H1 (cell line): ENCODE measurements at regions not wholly inside any gene's neighbourhood (a gene's known extent, or its start where the extent isn't known, plus 50 kb on each side); places are given as distances from the start of the nearest gene placed in this dataset.

Experiments used
- CTCF ChIA-PET: fragments of 300-600 bp; sonication (Branson Sonifier 250); formaldehyde crosslinking; loops from one replicate; lab custom pipeline; 2021; ENCODE audit not compliant: partially characterized antibody; lab: Charles Lee
- POLR2A ChIA-PET: fragments of 300-600 bp; sonication (Branson Sonifier 250); formaldehyde crosslinking; loops from one replicate; lab custom pipeline; 2021; ENCODE audit warnings: inconsistent platforms; ENCODE audit not compliant: partially characterized antibody; lab: Charles Lee
- DNase-seq, 2 experiments: peaks; one replicate each; pipeline versions ENCODE4 v3.0.0 to v3.0.0-alpha.2; 2010 to 2022; ENCODE audit warnings: low spot score in 2 of 2, low read depth in 1 of 2, mixed read lengths in 1 of 2
- FAIRE-seq: peaks from 2 replicates; lab custom pipeline; 2011; peaks lifted over from hg19 to GRCh38; lab: Jason Lieb, UNC
- H2AFZ ChIP-seq: 2 replicates; pipeline ENCODE4 v1.8.1; 2012; ENCODE audit warnings: low read length, inconsistent platforms
- H2AK5ac ChIP-seq: 2 replicates; pipeline ENCODE4 v1.6.1; 2013; ENCODE audit warnings: low read depth, low read length
- H2BK120ac ChIP-seq: replicated peaks from 2 replicates; pipeline ENCODE3; 2013; ENCODE audit warnings: low read depth, low read length, inconsistent platforms
- H2BK12ac ChIP-seq: 2 replicates; pipeline ENCODE4 v1.6.1; 2013; ENCODE audit warnings: low read depth, low read length
- H2BK15ac ChIP-seq: 2 replicates; pipeline ENCODE4 v1.6.1; 2013; ENCODE audit warnings: low read length
- H2BK20ac ChIP-seq: 2 replicates; pipeline ENCODE4 v1.6.1; 2013; ENCODE audit warnings: low read length
- H2BK5ac ChIP-seq: 2 replicates; pipeline ENCODE4 v1.6.1; 2013; ENCODE audit warnings: low read depth, low read length
- H3K14ac ChIP-seq: 2 replicates; pipeline ENCODE4 v1.6.1; 2013; ENCODE audit warnings: inconsistent platforms; ENCODE audit not compliant: insufficient read length
- H3K18ac ChIP-seq: 2 replicates; pipeline ENCODE4 v1.6.1; 2013; ENCODE audit warnings: low read length; ENCODE audit errors: extremely low read depth
- H3K23ac ChIP-seq: 2 replicates; pipeline ENCODE4 v1.6.1; 2013; ENCODE audit warnings: inconsistent platforms; ENCODE audit not compliant: insufficient read length
- H3K23me2 ChIP-seq: 2 replicates; pipeline ENCODE4 v1.6.1; 2013; ENCODE audit warnings: low read depth, low read length
- H3K27ac ChIP-seq: 2 replicates; pipeline ENCODE4 v1.6.1; 2011; ENCODE audit warnings: low read depth, low read length, inconsistent platforms
- H3K27me3 ChIP-seq, 4 experiments: replicated peaks in 1 of 4; 1 replicate in 1 of 4; 2 replicates in 3 of 4; pipeline versions ENCODE4 v1.6.1 to v1.8.1; 2011 to 2013; ENCODE audit warnings: low read length in 3 of 4, mild to moderate bottlenecking in 3 of 4, inconsistent platforms in 2 of 4, mixed read lengths in 2 of 4, moderate library complexity in 1 of 4; ENCODE audit not compliant: control insufficient read depth in 3 of 4, insufficient read depth in 3 of 4; ENCODE audit errors: extremely low read depth in 1 of 4
- H3K36me3 ChIP-seq, 4 experiments: 2 replicates each; pipeline versions ENCODE4 v1.6.1 to v1.8.1; 2011 to 2013; ENCODE audit warnings: mild to moderate bottlenecking in 4 of 4, low read length in 3 of 4, moderate library complexity in 2 of 4, control low read depth in 1 of 4, inconsistent platforms in 1 of 4; ENCODE audit not compliant: insufficient read depth in 4 of 4, control insufficient read depth in 2 of 4
- H3K4ac ChIP-seq: replicated peaks from 2 replicates; pipeline ENCODE3; 2013; ENCODE audit warnings: low read length, low read depth, mixed read lengths, inconsistent platforms; ENCODE audit not compliant: insufficient read length
- H3K4me1 ChIP-seq, 4 experiments: replicated peaks in 1 of 4; 1 replicate in 1 of 4; 2 replicates in 3 of 4; pipeline versions ENCODE4 v1.6.1 to v1.8.1; 2011 to 2013; ENCODE audit warnings: low read length in 3 of 4, inconsistent platforms in 2 of 4, mixed read lengths in 1 of 4; ENCODE audit not compliant: insufficient read depth in 4 of 4, control insufficient read depth in 3 of 4
- H3K4me2 ChIP-seq, 2 experiments: 2 replicates each; pipeline versions ENCODE4 v1.6.1 to v1.8.1; 2011 to 2013; ENCODE audit warnings: low read depth in 2 of 2, low read length in 2 of 2, control low read depth in 1 of 2, inconsistent platforms in 1 of 2, mild to moderate bottlenecking in 1 of 2; ENCODE audit not compliant: insufficient read depth in 1 of 2
- H3K4me3 ChIP-seq, 4 experiments: fragments of 200-600, 300-600 bp in 1 of 4; sonication (generic), shearing (Covaris generic), sonication (Bioruptor Twin) in 1 of 4; 2 replicates each; pipeline versions ENCODE4 v1.5.1 to v1.8.1; 2011 to 2016; ENCODE audit warnings: low read length in 4 of 4, low read depth in 3 of 4, control low read depth in 2 of 4, inconsistent platforms in 2 of 4, mild to moderate bottlenecking in 2 of 4, mixed read lengths in 1 of 4, moderate library complexity in 1 of 4; ENCODE audit not compliant: insufficient read depth in 2 of 4; ENCODE audit errors: extremely low read depth in 1 of 4
- H3K56ac ChIP-seq: replicated peaks from 2 replicates; pipeline ENCODE3; 2013; ENCODE audit warnings: low read depth, mild to moderate bottlenecking, mixed read lengths, low read length, inconsistent platforms; ENCODE audit not compliant: insufficient read length
- H3K79me1 ChIP-seq: 2 replicates; pipeline ENCODE4 v1.6.1; 2013; ENCODE audit warnings: low read depth, low read length, control low read depth
- H3K79me2 ChIP-seq, 2 experiments: 2 replicates each; pipeline versions ENCODE4 v1.6.1 to v1.8.1; 2012 to 2013; ENCODE audit warnings: low read length in 2 of 2, mild to moderate bottlenecking in 2 of 2, inconsistent platforms in 1 of 2; ENCODE audit not compliant: insufficient read depth in 2 of 2, control insufficient read depth in 1 of 2
- H3K9ac ChIP-seq, 4 experiments: replicated peaks in 1 of 4; 1 replicate in 1 of 4; 2 replicates in 3 of 4; pipeline versions ENCODE4 v1.6.1 to v1.8.1; 2011 to 2013; ENCODE audit warnings: low read depth in 3 of 4, low read length in 3 of 4, control low read depth in 2 of 4, mild to moderate bottlenecking in 2 of 4, moderate library complexity in 2 of 4, inconsistent platforms in 1 of 4; ENCODE audit errors: extremely low read depth in 1 of 4
- H3K9me3 ChIP-seq, 2 experiments: 2 replicates each; pipeline versions ENCODE4 v1.6.1 to v1.8.1; 2012 to 2013; ENCODE audit warnings: mild to moderate bottlenecking in 2 of 2, moderate library complexity in 2 of 2, control low read depth in 1 of 2, inconsistent platforms in 1 of 2, low read depth in 1 of 2, low read length in 1 of 2, mixed read lengths in 1 of 2; ENCODE audit not compliant: insufficient read depth in 2 of 2
- H4K20me1 ChIP-seq, 2 experiments: replicated peaks in 1 of 2; 2 replicates each; pipeline versions ENCODE3 to v1.8.1; 2011 to 2013; ENCODE audit warnings: inconsistent platforms in 2 of 2, low read length in 2 of 2, mild to moderate bottlenecking in 1 of 2; ENCODE audit not compliant: insufficient read depth in 2 of 2, control insufficient read depth in 1 of 2
- H4K5ac ChIP-seq: 2 replicates; pipeline ENCODE4 v1.6.1; 2013; ENCODE audit warnings: low read length, low read depth, mixed read lengths, inconsistent platforms; ENCODE audit not compliant: insufficient read length
- H4K8ac ChIP-seq: 2 replicates; pipeline ENCODE4 v1.8.0; 2013; ENCODE audit warnings: mild to moderate bottlenecking, moderate library complexity, low read length, inconsistent platforms; ENCODE audit not compliant: insufficient read depth; ENCODE audit errors: extremely low read depth
- H4K91ac ChIP-seq: replicated peaks from 2 replicates; pipeline ENCODE3; 2013; ENCODE audit warnings: low read length, mixed read lengths, inconsistent platforms; ENCODE audit not compliant: insufficient read length
- BACH1 ChIP-seq: IDR thresholded peaks from 2 replicates; pipeline ENCODE4 v1.6.1; 2012; ENCODE audit warnings: low read length, improper control_type of control experiment
- BCL11A ChIP-seq, 2 experiments: IDR thresholded peaks; one replicate each; pipeline ENCODE4 v1.6.1; 2011; ENCODE audit warnings: low read depth in 2 of 2, low read length in 2 of 2, mild to moderate bottlenecking in 2 of 2
- HDAC2 ChIP-seq, 2 experiments: fragments of 300-600 bp in 1 of 2; sonication (generic) in 1 of 2; IDR thresholded peaks; 2 replicates each; pipeline ENCODE4 v1.6.1; 2011 to 2012; ENCODE audit warnings: low read depth in 2 of 2, low read length in 2 of 2, mild to moderate bottlenecking in 2 of 2, moderate library complexity in 2 of 2, borderline replicate concordance in 1 of 2, inconsistent platforms in 1 of 2
- KDM4A ChIP-seq: IDR thresholded peaks from one replicate; pipeline ENCODE4 v1.7.1; 2012; ENCODE audit warnings: low read depth, mild to moderate bottlenecking, moderate library complexity, low read length, inconsistent platforms; ENCODE audit not compliant: severe bottlenecking
- KDM5A ChIP-seq: fragments of 200-600 bp; IDR thresholded peaks from 2 replicates; pipeline ENCODE4 v1.7.1; 2012; ENCODE audit warnings: mild to moderate bottlenecking, low read length, inconsistent platforms, mixed read lengths
- SP2 ChIP-seq: IDR thresholded peaks from 2 replicates; pipeline ENCODE4 v1.6.1; 2012; ENCODE audit warnings: mild to moderate bottlenecking, low read length, inconsistent platforms
- SRF ChIP-seq: IDR thresholded peaks from 2 replicates; pipeline ENCODE4 v1.6.1; 2011; ENCODE audit warnings: mild to moderate bottlenecking, low read depth, low read length, moderate library complexity
- TCF12 ChIP-seq: IDR thresholded peaks from 2 replicates; pipeline ENCODE4 v1.6.1; 2011; ENCODE audit warnings: low read depth, mild to moderate bottlenecking, low read length
- WGBS, 2 experiments: shearing (Covaris generic) in 1 of 2; methylation state at CpG; one replicate each; pipeline versions ENCODE4 v1.1.6 to v1.1.7; 2013 to 2015; ENCODE audit warnings: low lambda C conversion rate in 2 of 2, mixed read lengths in 2 of 2, inconsistent platforms in 1 of 2, low coverage in 1 of 2, missing lambda C conversion rate in 1 of 2; ENCODE audit not compliant: insufficient replicate concordance in 2 of 2, insufficient coverage in 1 of 2, insufficient read length in 1 of 2; ENCODE audit errors: extremely low coverage in 1 of 2, missing lambda C conversion rate in 1 of 2; 5-methylcytosine and 5-hydroxymethylcytosine counted together
- TF ChIP-seq, protein P1 (sequence below): IDR thresholded peaks from 2 replicates; pipeline ENCODE4 v1.6.1; 2012; ENCODE audit warnings: inconsistent platforms

DNA sequence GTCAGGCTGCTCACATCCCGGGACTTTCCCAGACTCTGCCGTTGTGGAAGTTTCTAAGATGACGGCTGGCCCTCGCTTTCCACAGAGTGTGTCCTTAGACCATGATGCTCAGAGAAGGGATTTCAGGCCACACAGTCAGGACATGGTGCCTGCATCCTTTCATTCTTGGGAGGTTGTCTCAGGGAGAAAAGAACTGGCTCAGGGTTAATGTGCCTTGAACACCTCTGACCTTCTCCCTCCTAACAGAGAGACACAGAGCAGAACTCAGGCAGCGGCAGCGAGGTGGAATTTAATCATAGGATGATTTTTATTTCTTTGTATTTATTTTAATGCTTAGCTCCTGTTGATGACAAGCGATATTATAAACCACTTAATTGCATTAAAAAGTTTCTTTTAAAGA lies 96.9 kb upstream of the ATP2B2 start:
- no peak overlapping the region for H2BK5ac ChIP-seq
- H4K91ac ChIP-seq = no peak overlapping the region
- no peak overlapping the region for H3K27ac ChIP-seq
- no peak overlapping the region for H3K14ac ChIP-seq
- no peak for DNase-seq
- H3K9me3 ChIP-seq = no peaks in the 10 kb centered on the region
- CTCF ChIA-PET = interaction anchor here (1.1 to 2.0 kb wide), 3 partner anchors 10 to 136 kb away, joined by 3 to 5 read pairs (median 4); no protein-coding TSS in a partner anchor
- no peaks in the 10 kb centered on the region for H3K36me3 ChIP-seq
- H3K9ac ChIP-seq = no peak overlapping the region
- no peak overlapping the region for H3K4ac ChIP-seq
- H3K4me1 ChIP-seq = peaks cover 0 to 6% (median 1%) of the 10 kb centered on the region in 4 experiments; a peak in 2 of 7 replicates
- H3K56ac ChIP-seq = no peak overlapping the region
- H2BK20ac ChIP-seq = no peak overlapping the region
- no peak overlapping the region for H3K4me3 ChIP-seq
- H2BK120ac ChIP-seq = no peak overlapping the region
- no peak overlapping the region for H2AFZ ChIP-seq
- no peaks in the 10 kb centered on the region for H3K79me1 ChIP-seq
- H4K5ac ChIP-seq = no peak overlapping the region
- H3K23ac ChIP-seq = no peak overlapping the region
- no peak overlapping the region for H3K4me2 ChIP-seq
- 89% methylated on average over 7 of the region's 7 CpGs; no CpG with 5 or more reads in 1 of the 2 experiments for WGBS, 2 experiments
- no peaks in the 10 kb centered on the region; a peak in 1 of 7 replicates for H3K27me3 ChIP-seq
- H2BK12ac ChIP-seq = no peak overlapping the region
- H4K8ac ChIP-seq = no peak overlapping the region
- no peak overlapping the region for H3K18ac ChIP-seq
- H3K23me2 ChIP-seq = no peaks in the 10 kb centered on the region
- no peaks in the 10 kb centered on the region for H3K79me2 ChIP-seq
- no peak for FAIRE-seq
- POLR2A ChIA-PET = no interaction called here
- no peak overlapping the region for H2AK5ac ChIP-seq
- no peaks in the 10 kb centered on the region for H4K20me1 ChIP-seq
- no peak overlapping the region for H2BK15ac ChIP-seq
- TF ChIP-seq HDAC2 (IDR thresholded peaks at IDR 0.05; ENCODE audit: borderline replicate concordance in 1 of 2, low read depth in 2 of 2, low read length in 2 of 2) (no peak), TCF12 (no peak), SRF (no peak), KDM5A (no peak), KDM4A (no peak), BCL11A (IDR thresholded peaks at IDR 0.05; ENCODE audit: low read depth in 2 of 2, low read length in 2 of 2) (no peak), BACH1 (no peak), SP2 (no peak)
- TF ChIP-seq, protein P1, sequence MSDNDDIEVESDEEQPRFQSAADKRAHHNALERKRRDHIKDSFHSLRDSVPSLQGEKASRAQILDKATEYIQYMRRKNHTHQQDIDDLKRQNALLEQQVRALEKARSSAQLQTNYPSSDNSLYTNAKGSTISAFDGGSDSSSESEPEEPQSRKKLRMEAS = no peak
